ENCODE measurements at regions not wholly inside any gene's neighbourhood (a gene's known extent, or its start where the extent isn't known, plus 50 kb on each side); places are given as distances from the start of the nearest gene placed in this dataset.

- H3K18ac ChIP-seq (ENCODE audit: insufficient read length, low read depth, low read length), result no peak overlapping the region
- H3K9me3 ChIP-seq (ENCODE audit: control insufficient read depth, low read depth, low read length), result no peaks in the 10 kb centered on the region
- no peaks in the 10 kb centered on the region for H3K79me1 ChIP-seq (ENCODE audit: insufficient read depth, low read depth, low read length, poor library complexity, severe bottlenecking)
- H3K23me2 ChIP-seq (ENCODE audit: insufficient read length, low read depth, low read length, poor library complexity, severe bottlenecking), result no peaks in the 10 kb centered on the region
- no peak overlapping the region for H3K9ac ChIP-seq (ENCODE audit: extremely low read depth, insufficient read length, low read length)
- H2BK120ac ChIP-seq (ENCODE audit: low read depth, low read length, poor library complexity, severe bottlenecking), result no peak overlapping the region
- H3K27ac ChIP-seq (ENCODE audit: insufficient read length, low read depth, low read length), result no peak overlapping the region
- no peak overlapping the region for H2BK12ac ChIP-seq (ENCODE audit: insufficient read length, low read depth, low read length)
- H4K91ac ChIP-seq (ENCODE audit: insufficient read length, low read depth, low read length), result no peak overlapping the region
- Mint-ChIP-seq H3K27ac (no peak overlapping the region), H3K36me3 (ENCODE audit: insufficient read depth in 1 of 3, low read depth in 3 of 3) (no peaks in the 10 kb centered on the region), H3K4me3 (no peak overlapping the region), H3K27me3 (ENCODE audit: low read depth) (peaks cover 23% of the 10 kb centered on the region), H3K9me3 (0 out of 5 replicates have a peak, but pooled peaks cover 0 to 2% of the 10 kb centered on the region in 2 experiments), H3K4me1 (peaks cover 6 to 7% of the 10 kb centered on the region in 2 experiments)
- no peak overlapping the region for H3K4me2 ChIP-seq (ENCODE audit: insufficient read depth, insufficient read length, low read length)
- no peak for TF ChIP-seq CTCF (conservative IDR thresholded peaks at IDR 0.05)
- no peak overlapping the region for H2BK20ac ChIP-seq (ENCODE audit: low read depth, low read length, poor library complexity, severe bottlenecking)
- no peak overlapping the region for H3K56ac ChIP-seq (ENCODE audit: insufficient read length, low read depth, low read length)
- no peak overlapping the region for H3T11ph ChIP-seq (ENCODE audit: low read length)
- no peaks in the 10 kb centered on the region for H3K4me1 ChIP-seq (ENCODE audit: insufficient read depth, low read length)
- no peak overlapping the region for H3K23ac ChIP-seq (ENCODE audit: insufficient read length, low read depth, low read length)
- no peak overlapping the region for H2BK15ac ChIP-seq (ENCODE audit: low read depth, low read length)
- no peaks in the 10 kb centered on the region for H3K27me3 ChIP-seq (ENCODE audit: insufficient read depth, low read length)
- no peak overlapping the region for H2BK5ac ChIP-seq (ENCODE audit: insufficient read length, low read length)
- H3K14ac ChIP-seq (ENCODE audit: insufficient read depth, low read length), result no peak overlapping the region
- no peak overlapping the region for H4K8ac ChIP-seq (replicated peaks; ENCODE audit: insufficient read length, low read depth, low read length)
- H4K5ac ChIP-seq (ENCODE audit: insufficient read length, low read depth, low read length), result no peak overlapping the region
- no peak for DNase-seq
- H4K20me1 ChIP-seq (ENCODE audit: control insufficient read depth, insufficient read depth, insufficient read length), result peaks cover 2% of the 10 kb centered on the region
- H2AFZ ChIP-seq (ENCODE audit: low read length), result no peak overlapping the region
- H3K79me2 ChIP-seq (ENCODE audit: insufficient read depth, low read length), result no peaks in the 10 kb centered on the region
- no CpG with 5 or more reads among the region's 4 CpGs for WGBS (ENCODE audit: extremely low coverage, insufficient read length, low lambda C conversion rate)
- no peak overlapping the region for H3K4ac ChIP-seq (ENCODE audit: low read depth, low read length)
- no peak overlapping the region for H2AK5ac ChIP-seq (ENCODE audit: insufficient read length, low read length)
These were observed 60.6 kb upstream of the PCSK6 start for GRCh38 chr15:101550124-101550523.

All from H9 (cell line).